ENCODE measurements at regions not wholly inside any gene's neighbourhood (a gene's known extent, or its start where the extent isn't known, plus 50 kb on each side); places are given as distances from the start of the nearest gene placed in this dataset.

DNA sequence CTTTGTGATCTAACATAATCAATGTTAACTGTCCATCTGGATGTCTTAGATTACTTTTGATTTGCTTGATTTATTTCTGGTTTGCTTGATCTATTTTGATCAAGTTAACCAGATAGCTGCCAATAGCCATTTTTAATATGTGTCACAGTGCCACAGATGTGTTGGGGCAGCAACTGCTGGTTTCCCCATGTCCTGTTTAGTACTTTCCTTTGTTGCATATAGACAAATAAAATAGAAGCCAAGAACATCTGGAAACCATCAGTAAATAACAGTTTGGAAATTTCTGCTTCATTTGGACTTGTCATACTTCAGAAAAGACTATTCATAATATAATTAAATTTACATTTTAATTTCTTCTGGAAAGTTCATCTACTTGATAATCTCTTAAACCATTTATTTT lies 145.6 kb upstream of the C21orf91 start:
- TF ChIP-seq, protein P1, sequence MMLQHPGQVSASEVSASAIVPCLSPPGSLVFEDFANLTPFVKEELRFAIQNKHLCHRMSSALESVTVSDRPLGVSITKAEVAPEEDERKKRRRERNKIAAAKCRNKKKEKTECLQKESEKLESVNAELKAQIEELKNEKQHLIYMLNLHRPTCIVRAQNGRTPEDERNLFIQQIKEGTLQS (IDR thresholded peaks at IDR 0.05; ENCODE audit: insufficient read depth, low read depth, low read length), result no peak
- TF ChIP-seq, protein P2, sequence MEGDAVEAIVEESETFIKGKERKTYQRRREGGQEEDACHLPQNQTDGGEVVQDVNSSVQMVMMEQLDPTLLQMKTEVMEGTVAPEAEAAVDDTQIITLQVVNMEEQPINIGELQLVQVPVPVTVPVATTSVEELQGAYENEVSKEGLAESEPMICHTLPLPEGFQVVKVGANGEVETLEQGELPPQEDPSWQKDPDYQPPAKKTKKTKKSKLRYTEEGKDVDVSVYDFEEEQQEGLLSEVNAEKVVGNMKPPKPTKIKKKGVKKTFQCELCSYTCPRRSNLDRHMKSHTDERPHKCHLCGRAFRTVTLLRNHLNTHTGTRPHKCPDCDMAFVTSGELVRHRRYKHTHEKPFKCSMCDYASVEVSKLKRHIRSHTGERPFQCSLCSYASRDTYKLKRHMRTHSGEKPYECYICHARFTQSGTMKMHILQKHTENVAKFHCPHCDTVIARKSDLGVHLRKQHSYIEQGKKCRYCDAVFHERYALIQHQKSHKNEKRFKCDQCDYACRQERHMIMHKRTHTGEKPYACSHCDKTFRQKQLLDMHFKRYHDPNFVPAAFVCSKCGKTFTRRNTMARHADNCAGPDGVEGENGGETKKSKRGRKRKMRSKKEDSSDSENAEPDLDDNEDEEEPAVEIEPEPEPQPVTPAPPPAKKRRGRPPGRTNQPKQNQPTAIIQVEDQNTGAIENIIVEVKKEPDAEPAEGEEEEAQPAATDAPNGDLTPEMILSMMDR (IDR thresholded peaks at IDR 0.05; ENCODE audit: control extremely low read depth in 1 of 3, insufficient read depth in 1 of 3, low read depth in 1 of 3, low read length in 3 of 3), result no peak
- TF ChIP-seq EP300 (IDR thresholded peaks at IDR 0.05; ENCODE audit: borderline replicate concordance in 1 of 2, low read depth in 2 of 2, low read length in 2 of 2) (no peak), ZNF274 (IDR thresholded peaks at IDR 0.05; ENCODE audit: borderline replicate concordance, extremely low read depth, low read length) (no peak), POLR2AphosphoS5 (IDR thresholded peaks at IDR 0.05; ENCODE audit: low read depth, low read length) (no peak), RAD21 (IDR thresholded peaks at IDR 0.05 in 1 of 2, conservative IDR thresholded peaks at IDR 0.05 in 1 of 2; ENCODE audit: low read depth in 2 of 2, low read length in 2 of 2) (no peak), RXRA (IDR thresholded peaks at IDR 0.05; ENCODE audit: insufficient read depth, low read depth, low read length) (no peak), GABPA (IDR thresholded peaks at IDR 0.05; ENCODE audit: borderline replicate concordance, insufficient read depth, low read length) (no peak), CHD2 (IDR thresholded peaks at IDR 0.05; ENCODE audit: low read length) (no peak), MAFK (IDR thresholded peaks at IDR 0.05; ENCODE audit: low read depth, low read length) (no peak)
- TF ChIP-seq, protein P3, sequence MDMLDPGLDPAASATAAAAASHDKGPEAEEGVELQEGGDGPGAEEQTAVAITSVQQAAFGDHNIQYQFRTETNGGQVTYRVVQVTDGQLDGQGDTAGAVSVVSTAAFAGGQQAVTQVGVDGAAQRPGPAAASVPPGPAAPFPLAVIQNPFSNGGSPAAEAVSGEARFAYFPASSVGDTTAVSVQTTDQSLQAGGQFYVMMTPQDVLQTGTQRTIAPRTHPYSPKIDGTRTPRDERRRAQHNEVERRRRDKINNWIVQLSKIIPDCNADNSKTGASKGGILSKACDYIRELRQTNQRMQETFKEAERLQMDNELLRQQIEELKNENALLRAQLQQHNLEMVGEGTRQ (IDR thresholded peaks at IDR 0.05; ENCODE audit: low read length), result no peak
- TF ChIP-seq, protein P4, sequence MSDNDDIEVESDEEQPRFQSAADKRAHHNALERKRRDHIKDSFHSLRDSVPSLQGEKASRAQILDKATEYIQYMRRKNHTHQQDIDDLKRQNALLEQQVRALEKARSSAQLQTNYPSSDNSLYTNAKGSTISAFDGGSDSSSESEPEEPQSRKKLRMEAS (IDR thresholded peaks at IDR 0.05), result no peak
